IMR-90 (cell line): ENCODE measurements at regions not wholly inside any gene's neighbourhood (a gene's known extent, or its start where the extent isn't known, plus 50 kb on each side); places are given as distances from the start of the nearest gene placed in this dataset.

Experiments used
- ATAC-seq: fragments of 200-7000 bp; cut with Tn5 transposase; 2 replicates; pipeline ENCODE4 v1.9.1; 2020; ENCODE audit warnings: low read depth, mild to moderate bottlenecking, moderate library complexity
- BruUV-seq: library from RNA; stranded (reverse); fragments of 400-500 nt; replicated peaks from 2 replicates; lab custom pipeline; 2021; lab: Mats Ljungman, UMichigan
- CTCF ChIA-PET: fragments of 300-600 bp; formaldehyde crosslinking; extraction: SDS; loops from one replicate; lab custom pipeline; 2021; ENCODE audit warnings: antibody characterized with exemption; lab: Yijun Ruan, JAX
- POLR2A ChIA-PET: fragments of 300-600 bp; sonication (Branson Sonifier 250); formaldehyde crosslinking; loops from one replicate; lab custom pipeline; 2022; ENCODE audit warnings: antibody characterized with exemption; ENCODE audit not compliant: unreplicated experiment; lab: Charles Lee
- DNase-seq: peaks from one replicate; pipeline ENCODE4 v3.0.0; 2013
- H2AFZ ChIP-seq: replicated peaks from 2 replicates; pipeline ENCODE3; 2013; ENCODE audit warnings: low read length, mild to moderate bottlenecking; ENCODE audit not compliant: poor library complexity
- H2AK5ac ChIP-seq: 2 replicates; pipeline ENCODE4 v1.6.1; 2013; ENCODE audit warnings: low read depth, low read length, inconsistent platforms
- H2AK9ac ChIP-seq: replicated peaks from 2 replicates; pipeline ENCODE3; 2013; ENCODE audit warnings: mild to moderate bottlenecking, low read depth, low read length, moderate library complexity; ENCODE audit not compliant: poor library complexity
- H2BK120ac ChIP-seq: 2 replicates; pipeline ENCODE4 v1.6.1; 2013; ENCODE audit warnings: low read depth, low read length, inconsistent platforms
- H2BK15ac ChIP-seq: 3 replicates; pipeline ENCODE4 v1.6.1; 2013; ENCODE audit warnings: low read depth, low read length, inconsistent platforms
- H2BK20ac ChIP-seq: 2 replicates; pipeline ENCODE4 v1.6.1; 2013; ENCODE audit warnings: low read depth, mild to moderate bottlenecking, inconsistent platforms, low read length, moderate library complexity
- H2BK5ac ChIP-seq: 2 replicates; pipeline ENCODE4 v1.6.1; 2013; ENCODE audit warnings: mild to moderate bottlenecking, low read depth, low read length, inconsistent platforms; ENCODE audit not compliant: poor library complexity, severe bottlenecking
- H3K14ac ChIP-seq: replicated peaks from 2 replicates; pipeline ENCODE4 v1.6.1; 2013; ENCODE audit warnings: low read depth, low read length, inconsistent platforms
- H3K18ac ChIP-seq: 2 replicates; pipeline ENCODE4 v1.6.1; 2013; ENCODE audit warnings: low read depth, low read length, control low read depth
- H3K23ac ChIP-seq: 2 replicates; pipeline ENCODE4 v1.6.1; 2013; ENCODE audit warnings: low read depth, low read length, inconsistent platforms
- H3K27ac ChIP-seq: 2 replicates; pipeline ENCODE4 v1.5.1; 2013; ENCODE audit warnings: mild to moderate bottlenecking, control low read depth, low read length; ENCODE audit not compliant: insufficient read depth
- H3K27me3 ChIP-seq: 2 replicates; pipeline ENCODE4 v1.6.1; 2013; ENCODE audit warnings: low read length; ENCODE audit not compliant: control insufficient read depth, insufficient read depth
- H3K36me3 ChIP-seq: 2 replicates; pipeline ENCODE4 v1.6.1; 2013; ENCODE audit warnings: low read length, mixed read lengths; ENCODE audit not compliant: control insufficient read depth, insufficient read depth
- H3K4ac ChIP-seq: 2 replicates; pipeline ENCODE4 v1.6.1; 2013; ENCODE audit warnings: low read depth, low read length, inconsistent platforms
- H3K4me1 ChIP-seq: 2 replicates; pipeline ENCODE4 v1.6.1; 2013; ENCODE audit warnings: low read length, mixed read lengths; ENCODE audit not compliant: control insufficient read depth, insufficient read depth
- H3K4me2 ChIP-seq: 2 replicates; pipeline ENCODE4 v1.6.1; 2013; ENCODE audit warnings: low read depth, mild to moderate bottlenecking, control low read depth, low read length, moderate library complexity
- H3K4me3 ChIP-seq: 2 replicates; pipeline ENCODE4 v1.5.1; 2013; ENCODE audit warnings: low read depth, mild to moderate bottlenecking, control low read depth, low read length, moderate library complexity; ENCODE audit not compliant: insufficient read depth
- H3K56ac ChIP-seq: 2 replicates; pipeline ENCODE4 v1.6.1; 2013; ENCODE audit warnings: low read length, inconsistent platforms; ENCODE audit not compliant: insufficient read depth; ENCODE audit errors: extremely low read depth
- H3K79me1 ChIP-seq, 2 experiments: 2 replicates each; pipeline ENCODE4 v1.6.1; 2013; ENCODE audit warnings: low read length in 2 of 2, inconsistent platforms in 1 of 2, low read depth in 1 of 2
- H3K9ac ChIP-seq: 2 replicates; pipeline ENCODE4 v1.6.1; 2013; ENCODE audit warnings: low read depth, low read length, control low read depth
- H3K9me1 ChIP-seq: 2 replicates; pipeline ENCODE4 v1.6.1; 2013; ENCODE audit warnings: low read length, inconsistent platforms; ENCODE audit not compliant: insufficient read depth
- H3K9me3 ChIP-seq: 2 replicates; pipeline ENCODE4 v1.6.1; 2013; ENCODE audit warnings: low read length; ENCODE audit not compliant: control insufficient read depth, insufficient read depth
- H4K20me1 ChIP-seq: 2 replicates; pipeline ENCODE4 v1.6.1; 2013; ENCODE audit warnings: low read length, inconsistent platforms; ENCODE audit not compliant: insufficient read depth
- H4K5ac ChIP-seq: 2 replicates; pipeline ENCODE4 v1.6.1; 2013; ENCODE audit warnings: mild to moderate bottlenecking, low read depth, low read length, control low read depth
- H4K8ac ChIP-seq, 2 experiments: 2 replicates each; pipeline ENCODE4 v1.6.1; 2013; ENCODE audit warnings: low read depth in 2 of 2, low read length in 2 of 2, control low read depth in 1 of 2, inconsistent platforms in 1 of 2
- H4K91ac ChIP-seq: 2 replicates; pipeline ENCODE4 v1.6.1; 2013; ENCODE audit warnings: low read depth, low read length, inconsistent platforms; ENCODE audit not compliant: insufficient read depth
- CHD1 ChIP-seq: IDR thresholded peaks from 2 replicates; pipeline ENCODE4 v1.6.1; 2012; ENCODE audit warnings: low read depth, low read length, improper control_type of control experiment
- MAFK ChIP-seq: IDR thresholded peaks from 2 replicates; pipeline ENCODE4 v1.6.1; 2012; ENCODE audit warnings: low read depth, low read length, improper control_type of control experiment
- MAZ ChIP-seq: IDR thresholded peaks from 2 replicates; pipeline ENCODE4 v1.6.1; 2012; ENCODE audit warnings: low read depth, mild to moderate bottlenecking, low read length, improper control_type of control experiment, moderate library complexity, borderline replicate concordance
- WGBS, 2 experiments: methylation state at CpG; one replicate each; pipeline versions ENCODE4 v1.1.5 to v1.1.7; 2013; ENCODE audit warnings: missing lambda C conversion rate in 2 of 2; ENCODE audit not compliant: insufficient read length in 1 of 2; ENCODE audit errors: extremely low coverage in 2 of 2; 5-methylcytosine and 5-hydroxymethylcytosine counted together
- dilution Hi-C: fragments of 300-500 bp; cut with HindIII; formaldehyde crosslinking; loops from one replicate; pipeline ENCODE4 v1.14.3; 2018; ENCODE audit warnings: low sequenced_read_pairs; ENCODE audit not compliant: unreplicated experiment
- in situ Hi-C: fragments of 300-500 bp; cut with MboI; formaldehyde crosslinking; loops from 3 replicates; pipeline ENCODE4 v1.14.3; 2019; ENCODE audit warnings: low sequenced_read_pairs, inconsistent platforms, mixed read lengths
- intact Hi-C: fragments of 100-400 bp; cut with micrococcal nuclease; formaldehyde crosslinking; loops from 2 replicates; pipeline ENCODE4 v1.10.0; 2022
- TF ChIP-seq, protein P1 (sequence below): fragments of 150-350 bp; IDR thresholded peaks from 2 replicates; pipeline ENCODE4 v1.6.1; 2016; ENCODE audit warnings: low read depth, mild to moderate bottlenecking, low read length, moderate library complexity, borderline replicate concordance

DNA sequence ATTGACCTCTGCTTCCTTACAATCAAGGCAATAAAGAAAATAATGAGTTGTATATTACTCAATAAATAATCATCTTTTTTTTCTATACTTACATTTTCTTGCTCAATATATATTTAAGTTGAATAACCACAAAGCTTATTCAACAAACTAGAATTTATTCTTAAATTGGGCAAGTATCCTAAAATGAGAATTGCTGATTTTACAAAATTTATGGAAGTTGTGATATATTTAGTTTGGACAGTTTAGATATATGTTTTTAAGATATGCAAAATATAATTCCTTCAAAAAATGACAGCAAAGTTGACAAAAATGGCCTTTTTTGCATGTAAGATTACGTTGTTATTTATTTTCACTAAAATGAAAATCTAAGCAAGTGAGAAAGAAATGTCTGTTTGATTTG lies 305.7 kb upstream of the GRIN3A start:
- no peak for DNase-seq
- Histone ChIP-seq H3K56ac (no peak overlapping the region), H3K27ac (no peak overlapping the region), H4K91ac (no peak overlapping the region), H2AFZ (no peak overlapping the region), H3K4me2 (no peak overlapping the region), H4K8ac (no peak overlapping the region), H3K4ac (no peak overlapping the region), H3K14ac (no peak overlapping the region), H3K4me1 (no peaks in the 10 kb centered on the region), H3K27me3 (no peaks in the 10 kb centered on the region), H3K9me3 (peaks cover 5% of the 10 kb centered on the region; the same call in 1 of the 2 replicates), H3K23ac (no peak overlapping the region), H4K20me1 (no peaks in the 10 kb centered on the region), H3K18ac (no peak overlapping the region), H3K36me3 (no peaks in the 10 kb centered on the region), H3K4me3 (no peak overlapping the region), H2BK5ac (no peak overlapping the region), H2AK5ac (no peak overlapping the region), H3K9me1 (no peaks in the 10 kb centered on the region), H2BK15ac (no peak overlapping the region), H2BK20ac (no peak overlapping the region), H2AK9ac (no peak overlapping the region), H3K9ac (no peak overlapping the region), H3K79me1 (no peaks in the 10 kb centered on the region), H4K5ac (no peak overlapping the region), H2BK120ac (no peak overlapping the region)
- WGBS, 2 experiments: no CpG with 5 or more reads among the region's 1 CpG
- ChIA-PET POLR2A (no interaction called here), CTCF (no interaction called here)
- in situ Hi-C loops: no loop called here
- ATAC-seq: no peak
- TF ChIP-seq, protein P1, sequence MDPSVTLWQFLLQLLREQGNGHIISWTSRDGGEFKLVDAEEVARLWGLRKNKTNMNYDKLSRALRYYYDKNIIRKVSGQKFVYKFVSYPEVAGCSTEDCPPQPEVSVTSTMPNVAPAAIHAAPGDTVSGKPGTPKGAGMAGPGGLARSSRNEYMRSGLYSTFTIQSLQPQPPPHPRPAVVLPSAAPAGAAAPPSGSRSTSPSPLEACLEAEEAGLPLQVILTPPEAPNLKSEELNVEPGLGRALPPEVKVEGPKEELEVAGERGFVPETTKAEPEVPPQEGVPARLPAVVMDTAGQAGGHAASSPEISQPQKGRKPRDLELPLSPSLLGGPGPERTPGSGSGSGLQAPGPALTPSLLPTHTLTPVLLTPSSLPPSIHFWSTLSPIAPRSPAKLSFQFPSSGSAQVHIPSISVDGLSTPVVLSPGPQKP: no peak
- TF ChIP-seq MAZ (no peak), CHD1 (no peak), MAFK (peak; percentile 73)
- dilution Hi-C loops: no loop called here
- intact Hi-C loops: no loop called here
- BruUV-seq: no TSS peak
